Endothelial cell of umbilical vein (primary cell): ENCODE measurements at regions not wholly inside any gene's neighbourhood (a gene's known extent, or its start where the extent isn't known, plus 50 kb on each side); places are given as distances from the start of the nearest gene placed in this dataset.

ENCODE experiments used
- BruUV-seq: library from RNA; stranded (reverse); fragments of 400-500 nt; replicated peaks from 2 replicates; lab custom pipeline; 2021; lab: Mats Ljungman, UMichigan
- CTCF ChIA-PET: fragments of 300-600, 350-600 bp; sonication (Branson Sonifier 250); formaldehyde crosslinking; loops from one replicate; lab custom pipeline; 2021; ENCODE audit warnings: antibody characterized with exemption, inconsistent platforms; lab: Charles Lee
- POLR2A ChIA-PET: fragments of 300-600, 350-600 bp; sonication (Branson Sonifier 250); formaldehyde crosslinking; loops from one replicate; lab custom pipeline; 2021; ENCODE audit warnings: antibody characterized with exemption, inconsistent platforms; lab: Charles Lee
- DNase-seq: peaks from one replicate; pipeline ENCODE4 v3.0.0-alpha.2; 2011; ENCODE audit warnings: low read depth, low spot score
- FAIRE-seq: peaks from 2 replicates; lab custom pipeline; 2011; peaks lifted over from hg19 to GRCh38; lab: Jason Lieb, UNC
- H2AFZ ChIP-seq: 2 replicates; pipeline ENCODE4 v1.6.0; 2012; ENCODE audit warnings: low read depth, low read length, control low read depth, inconsistent platforms
- H3K27ac ChIP-seq: 2 replicates; pipeline ENCODE4 v1.5.1; 2011; ENCODE audit warnings: low read depth, mild to moderate bottlenecking, control low read depth, low read length, moderate library complexity; ENCODE audit not compliant: insufficient read depth
- H3K27me3 ChIP-seq, 2 experiments: 2 replicates each; pipeline versions ENCODE4 v1.6.0 to v1.6.1; 2011; ENCODE audit warnings: low read length in 2 of 2, mixed read lengths in 1 of 2; ENCODE audit not compliant: control insufficient read depth in 2 of 2, insufficient read depth in 2 of 2
- H3K36me3 ChIP-seq, 2 experiments: 2 replicates in 1 of 2; 3 replicates in 1 of 2; pipeline ENCODE4 v1.5.1; 2011; ENCODE audit warnings: low read length in 2 of 2, mild to moderate bottlenecking in 1 of 2, moderate library complexity in 1 of 2; ENCODE audit not compliant: control insufficient read depth in 2 of 2, insufficient read depth in 2 of 2; ENCODE audit errors: extremely low read depth in 1 of 2
- H3K4me1 ChIP-seq: 3 replicates; pipeline ENCODE4 v1.5.1; 2011; ENCODE audit warnings: mild to moderate bottlenecking, low read length; ENCODE audit not compliant: control insufficient read depth, insufficient read depth; ENCODE audit errors: extremely low read depth
- H3K4me2 ChIP-seq: 2 replicates; pipeline ENCODE4 v1.6.1; 2011; ENCODE audit warnings: low read length, control low read depth, mixed read lengths; ENCODE audit not compliant: insufficient read depth
- H3K4me3 ChIP-seq, 3 experiments: fragments of 200-600 bp in 1 of 3; sonication (generic), shearing (Covaris generic) in 1 of 3; replicated peaks in 1 of 3; 2 replicates each; pipeline ENCODE4 v1.5.1; 2011 to 2016; ENCODE audit warnings: control low read depth in 3 of 3, low read length in 3 of 3, mild to moderate bottlenecking in 2 of 3, inconsistent platforms in 1 of 3, low read depth in 1 of 3, moderate library complexity in 1 of 3; ENCODE audit not compliant: insufficient read depth in 1 of 3
- H3K79me2 ChIP-seq: 2 replicates; pipeline ENCODE4 v1.6.0; 2012; ENCODE audit warnings: low read length, inconsistent platforms; ENCODE audit not compliant: control insufficient read depth, insufficient read depth
- H3K9ac ChIP-seq: replicated peaks from 2 replicates; pipeline ENCODE3; 2011; ENCODE audit warnings: low read length, control low read depth; ENCODE audit not compliant: insufficient read depth; ENCODE audit errors: extremely low read depth
- H3K9me1 ChIP-seq: replicated peaks from 3 replicates; pipeline ENCODE4 v1.6.0; 2011; ENCODE audit warnings: mild to moderate bottlenecking, low read length; ENCODE audit not compliant: control insufficient read depth, insufficient read depth; ENCODE audit errors: extremely low read depth
- H3K9me3 ChIP-seq: replicated peaks from 2 replicates; pipeline ENCODE4 v1.5.1; 2012; ENCODE audit warnings: low read length, inconsistent platforms; ENCODE audit not compliant: control insufficient read depth, insufficient read depth
- H4K20me1 ChIP-seq: replicated peaks from 2 replicates; pipeline ENCODE3; 2011; ENCODE audit warnings: mild to moderate bottlenecking, low read length; ENCODE audit not compliant: control insufficient read depth, insufficient read depth; ENCODE audit errors: extremely low read depth
- EZH2 ChIP-seq: IDR thresholded peaks from 2 replicates; pipeline ENCODE4 v1.6.1; 2012; ENCODE audit warnings: borderline replicate concordance, low read depth, mild to moderate bottlenecking, moderate library complexity, low read length, inconsistent platforms; ENCODE audit not compliant: severe bottlenecking
- FOS ChIP-seq: IDR thresholded peaks from 2 replicates; pipeline ENCODE4 v1.6.1; 2011; ENCODE audit warnings: mild to moderate bottlenecking, low read length, moderate library complexity, borderline replicate concordance; ENCODE audit not compliant: insufficient read depth
- GATA2 ChIP-seq: IDR thresholded peaks from 2 replicates; pipeline ENCODE4 v1.7.0; 2011; ENCODE audit warnings: low read depth, mild to moderate bottlenecking, moderate library complexity, mixed read lengths, low read length; ENCODE audit not compliant: insufficient read length, insufficient read depth
- JUN ChIP-seq: IDR thresholded peaks from 2 replicates; pipeline ENCODE4 v1.6.1; 2011; ENCODE audit warnings: borderline replicate concordance, low read depth; ENCODE audit not compliant: insufficient read length, insufficient read depth
- MYC ChIP-seq: IDR thresholded peaks from one replicate; pipeline ENCODE4 v1.6.1; 2011; ENCODE audit warnings: mild to moderate bottlenecking, low read depth, low read length
- POLR2A ChIP-seq: IDR thresholded peaks from 2 replicates; pipeline ENCODE4 v1.6.1; 2012; ENCODE audit warnings: low read depth, mild to moderate bottlenecking, control low read depth, low read length
- POLR2AphosphoS5 ChIP-seq: IDR thresholded peaks from 2 replicates; pipeline ENCODE4 v1.6.1; 2012; ENCODE audit warnings: low read depth, mild to moderate bottlenecking, control low read depth, low read length, moderate library complexity; ENCODE audit not compliant: insufficient read depth
- dilution Hi-C: fragments of 300-500 bp; cut with MboI; formaldehyde crosslinking; loops from one replicate; pipeline ENCODE4 v1.15.0; 2019; ENCODE audit warnings: low sequenced_read_pairs; ENCODE audit not compliant: extremely low pct_ligation_motif_present
- intact Hi-C: fragments of 100-400 bp; cut with micrococcal nuclease; formaldehyde crosslinking; loops from one replicate; pipeline ENCODE4 v1.10.0; 2022
- TF ChIP-seq, protein P1 (sequence below): IDR thresholded peaks from 2 replicates; pipeline ENCODE4 v1.6.1; 2011; ENCODE audit not compliant: insufficient read depth, insufficient read length
- TF ChIP-seq, protein P2 (sequence below), 2 donors: IDR thresholded peaks; 1 replicate in 1 of 2; 2 replicates in 1 of 2; pipeline ENCODE4 v1.5.1; 2011; ENCODE audit warnings: low read length in 2 of 2, mild to moderate bottlenecking in 2 of 2, moderate library complexity in 2 of 2, control low read depth in 1 of 2, inconsistent platforms in 1 of 2, low read depth in 1 of 2; ENCODE audit not compliant: insufficient read depth in 1 of 2; ENCODE audit errors: extremely low read depth in 1 of 2

DNA sequence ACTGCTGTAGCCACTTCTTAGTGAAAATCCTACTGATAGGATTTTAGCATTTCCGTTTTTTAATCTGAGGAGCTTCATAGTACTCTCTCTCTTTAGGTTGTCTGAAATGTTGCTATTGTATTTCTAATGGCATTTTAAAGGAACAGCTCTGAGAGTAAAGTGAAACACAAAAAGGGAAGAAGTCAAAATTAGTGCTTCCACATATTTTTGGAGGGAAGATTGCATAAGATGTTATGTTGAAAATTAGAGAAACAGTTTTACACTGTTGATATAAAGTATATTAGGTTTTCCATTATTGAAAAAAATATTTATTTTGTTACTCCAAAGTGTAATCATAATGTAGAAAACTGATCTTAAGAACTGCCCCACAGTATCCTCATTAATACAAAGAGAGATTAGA, 525.1 kb downstream of the TAF11L14 start:
- CTCF ChIA-PET: no interaction called here
- DNase-seq: no peak
- no peak for TF ChIP-seq GATA2
- TF ChIP-seq FOS: no peak
- no peak for TF ChIP-seq EZH2
- TF ChIP-seq, protein P1, sequence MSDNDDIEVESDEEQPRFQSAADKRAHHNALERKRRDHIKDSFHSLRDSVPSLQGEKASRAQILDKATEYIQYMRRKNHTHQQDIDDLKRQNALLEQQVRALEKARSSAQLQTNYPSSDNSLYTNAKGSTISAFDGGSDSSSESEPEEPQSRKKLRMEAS: no peak
- TF ChIP-seq POLR2A: no peak
- no peak for TF ChIP-seq POLR2AphosphoS5
- no peak for TF ChIP-seq JUN
- TF ChIP-seq, protein P2, sequence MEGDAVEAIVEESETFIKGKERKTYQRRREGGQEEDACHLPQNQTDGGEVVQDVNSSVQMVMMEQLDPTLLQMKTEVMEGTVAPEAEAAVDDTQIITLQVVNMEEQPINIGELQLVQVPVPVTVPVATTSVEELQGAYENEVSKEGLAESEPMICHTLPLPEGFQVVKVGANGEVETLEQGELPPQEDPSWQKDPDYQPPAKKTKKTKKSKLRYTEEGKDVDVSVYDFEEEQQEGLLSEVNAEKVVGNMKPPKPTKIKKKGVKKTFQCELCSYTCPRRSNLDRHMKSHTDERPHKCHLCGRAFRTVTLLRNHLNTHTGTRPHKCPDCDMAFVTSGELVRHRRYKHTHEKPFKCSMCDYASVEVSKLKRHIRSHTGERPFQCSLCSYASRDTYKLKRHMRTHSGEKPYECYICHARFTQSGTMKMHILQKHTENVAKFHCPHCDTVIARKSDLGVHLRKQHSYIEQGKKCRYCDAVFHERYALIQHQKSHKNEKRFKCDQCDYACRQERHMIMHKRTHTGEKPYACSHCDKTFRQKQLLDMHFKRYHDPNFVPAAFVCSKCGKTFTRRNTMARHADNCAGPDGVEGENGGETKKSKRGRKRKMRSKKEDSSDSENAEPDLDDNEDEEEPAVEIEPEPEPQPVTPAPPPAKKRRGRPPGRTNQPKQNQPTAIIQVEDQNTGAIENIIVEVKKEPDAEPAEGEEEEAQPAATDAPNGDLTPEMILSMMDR (IDR thresholded peaks at IDR 0.05; ENCODE audit: extremely low read depth in 1 of 2, insufficient read depth in 1 of 2, low read depth in 1 of 2, low read length in 2 of 2): no peak
- no peak for TF ChIP-seq MYC
- no peaks in the 10 kb centered on the region for H3K36me3 ChIP-seq
- no TSS peak for BruUV-seq
- no peaks in the 10 kb centered on the region for H3K27me3 ChIP-seq
- no peak overlapping the region for H3K4me3 ChIP-seq
- no peaks in the 10 kb centered on the region for H4K20me1 ChIP-seq
- POLR2A ChIA-PET: no interaction called here
- H3K4me2 ChIP-seq: no peak overlapping the region
- H3K79me2 ChIP-seq: no peaks in the 10 kb centered on the region
- dilution Hi-C loops (no loop called here), intact Hi-C loops (no loop called here)
- H3K9ac ChIP-seq: no peak overlapping the region
- no peak overlapping the region for H2AFZ ChIP-seq
- H3K9me3 ChIP-seq: peaks cover 2% of the 10 kb centered on the region
- FAIRE-seq: no peak
- H3K9me1 ChIP-seq: no peaks in the 10 kb centered on the region
- no peaks in the 10 kb centered on the region for H3K4me1 ChIP-seq
- H3K27ac ChIP-seq: no peak overlapping the region
